OCI-LY1 (cell line): ENCODE measurements at regions not wholly inside any gene's neighbourhood (a gene's known extent, or its start where the extent isn't known, plus 50 kb on each side); places are given as distances from the start of the nearest gene placed in this dataset.

Source experiments
- H2AFZ ChIP-seq: fragments of 200-600 bp; sonication (generic), shearing (Covaris generic); 2 replicates; pipeline ENCODE4 v1.6.0; 2014; ENCODE audit warnings: antibody characterized with exemption, mild to moderate bottlenecking, low read length
- H3F3A ChIP-seq: fragments of 200-600 bp; sonication (generic), shearing (Covaris generic); 2 replicates; pipeline ENCODE4 v1.6.0; 2014; ENCODE audit warnings: mild to moderate bottlenecking, antibody characterized with exemption, low read length, moderate library complexity; ENCODE audit not compliant: insufficient read depth
- H3K27ac ChIP-seq: fragments of 200-600 bp; sonication (generic); 2 replicates; pipeline ENCODE4 v1.5.1; 2014; ENCODE audit warnings: low read length, mixed run types, mild to moderate bottlenecking, low read depth; ENCODE audit not compliant: poor library complexity, severe bottlenecking
- H3K27me3 ChIP-seq: fragments of 200-600 bp; sonication (generic); 2 replicates; pipeline ENCODE4 v1.6.0; 2014; ENCODE audit warnings: antibody characterized with exemption, mild to moderate bottlenecking, low read length, moderate library complexity; ENCODE audit not compliant: insufficient read depth
- H3K36me3 ChIP-seq: fragments of 200-600 bp; sonication (generic); 2 replicates; pipeline ENCODE4 v1.6.1; 2014; ENCODE audit warnings: mild to moderate bottlenecking, antibody characterized with exemption, low read length, moderate library complexity, mixed read lengths; ENCODE audit not compliant: insufficient read depth
- H3K4me1 ChIP-seq: fragments of 200-600 bp; sonication (generic); 2 replicates; pipeline ENCODE4 v1.5.1; 2014; ENCODE audit warnings: mild to moderate bottlenecking, low read length, moderate library complexity; ENCODE audit not compliant: insufficient read depth, severe bottlenecking
- H3K4me2 ChIP-seq: fragments of 200-600 bp; sonication (generic), shearing (Covaris generic); 2 replicates; pipeline ENCODE4 v1.6.1; 2014; ENCODE audit warnings: low read length
- H3K4me3 ChIP-seq: fragments of 200-600 bp; sonication (generic); 2 replicates; pipeline ENCODE4 v1.5.1; 2014; ENCODE audit warnings: low read length, low read depth, mild to moderate bottlenecking, mixed read lengths; ENCODE audit not compliant: poor library complexity, severe bottlenecking
- H3K79me2 ChIP-seq: fragments of 200-600 bp; shearing (Covaris generic); 2 replicates; pipeline ENCODE4 v1.6.1; 2016; ENCODE audit warnings: mixed run types, low read length, mixed read lengths; ENCODE audit not compliant: insufficient read depth
- H3K9ac ChIP-seq: fragments of 200-600 bp; sonication (generic), shearing (Covaris generic); 2 replicates; pipeline ENCODE4 v1.6.1; 2014; ENCODE audit warnings: mild to moderate bottlenecking, low read length, mixed read lengths
- H3K9me2 ChIP-seq: fragments of 200-600 bp; sonication (generic), shearing (Covaris generic); 2 replicates; pipeline ENCODE4 v1.6.1; 2014; ENCODE audit warnings: low read depth, mild to moderate bottlenecking, low read length, mixed read lengths
- H3K9me3 ChIP-seq: fragments of 200-600 bp; shearing (Covaris generic); 2 replicates; pipeline ENCODE4 v1.6.1; 2014; ENCODE audit warnings: low read length, mixed read lengths
- H4K20me1 ChIP-seq: fragments of 200-600 bp; sonication (generic), shearing (Covaris generic); 2 replicates; pipeline ENCODE4 v1.6.0; 2016; ENCODE audit warnings: mild to moderate bottlenecking, low read length; ENCODE audit not compliant: insufficient read depth
- EZH2 ChIP-seq: fragments of 200-600 bp; sonication (generic), shearing (Covaris generic); IDR thresholded peaks from 2 replicates; pipeline ENCODE4 v1.8.0; 2017; ENCODE audit warnings: borderline replicate concordance, mixed run types, mild to moderate bottlenecking, antibody characterized with exemption, low read length, moderate library complexity, mixed read lengths
- TF ChIP-seq, protein P1 (sequence below): fragments of 200-600 bp; sonication (generic), shearing (Covaris generic); IDR thresholded peaks from 2 replicates; pipeline ENCODE4 v1.5.1; 2017; ENCODE audit warnings: mild to moderate bottlenecking, antibody characterized with exemption, low read length, moderate library complexity, mixed read lengths

GRCh38 chr9:23447166-23447565 is 378.9 kb downstream of the ELAVL2 start:
- TF ChIP-seq, protein P1, sequence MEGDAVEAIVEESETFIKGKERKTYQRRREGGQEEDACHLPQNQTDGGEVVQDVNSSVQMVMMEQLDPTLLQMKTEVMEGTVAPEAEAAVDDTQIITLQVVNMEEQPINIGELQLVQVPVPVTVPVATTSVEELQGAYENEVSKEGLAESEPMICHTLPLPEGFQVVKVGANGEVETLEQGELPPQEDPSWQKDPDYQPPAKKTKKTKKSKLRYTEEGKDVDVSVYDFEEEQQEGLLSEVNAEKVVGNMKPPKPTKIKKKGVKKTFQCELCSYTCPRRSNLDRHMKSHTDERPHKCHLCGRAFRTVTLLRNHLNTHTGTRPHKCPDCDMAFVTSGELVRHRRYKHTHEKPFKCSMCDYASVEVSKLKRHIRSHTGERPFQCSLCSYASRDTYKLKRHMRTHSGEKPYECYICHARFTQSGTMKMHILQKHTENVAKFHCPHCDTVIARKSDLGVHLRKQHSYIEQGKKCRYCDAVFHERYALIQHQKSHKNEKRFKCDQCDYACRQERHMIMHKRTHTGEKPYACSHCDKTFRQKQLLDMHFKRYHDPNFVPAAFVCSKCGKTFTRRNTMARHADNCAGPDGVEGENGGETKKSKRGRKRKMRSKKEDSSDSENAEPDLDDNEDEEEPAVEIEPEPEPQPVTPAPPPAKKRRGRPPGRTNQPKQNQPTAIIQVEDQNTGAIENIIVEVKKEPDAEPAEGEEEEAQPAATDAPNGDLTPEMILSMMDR = no peak
- TF ChIP-seq EZH2 = no peak

DNA sequence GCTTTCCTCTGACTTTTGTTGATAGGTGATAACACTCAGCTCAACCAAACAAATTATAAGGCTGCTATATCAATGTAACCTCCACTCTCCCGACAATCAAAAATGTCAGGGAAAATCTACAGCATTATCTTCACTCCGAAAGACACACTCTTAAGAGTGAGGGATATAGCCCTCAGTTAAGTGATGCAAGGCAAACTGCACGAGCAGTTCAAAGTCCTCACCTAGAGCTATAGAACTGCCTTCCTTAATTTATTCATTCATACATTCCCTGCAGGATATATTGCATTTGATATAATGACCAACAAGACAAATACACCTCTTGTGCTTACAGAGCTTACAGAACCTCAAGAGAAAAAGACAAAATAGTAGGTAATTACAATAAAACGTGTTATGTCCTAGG is 378.1 kb downstream of the ELAVL2 start:
- no peak overlapping the region for H3K9ac ChIP-seq
- no peaks in the 10 kb centered on the region for H3K27me3 ChIP-seq
- no peaks in the 10 kb centered on the region for H3K36me3 ChIP-seq
- H4K20me1 ChIP-seq = no peaks in the 10 kb centered on the region
- H3K27ac ChIP-seq = no peak overlapping the region
- no peak overlapping the region for H2AFZ ChIP-seq
- H3K4me2 ChIP-seq = no peak overlapping the region
- no peaks in the 10 kb centered on the region for H3F3A ChIP-seq
- H3K4me1 ChIP-seq = no peaks in the 10 kb centered on the region
- no peaks in the 10 kb centered on the region for H3K79me2 ChIP-seq
- no peak overlapping the region for H3K4me3 ChIP-seq
- no peaks in the 10 kb centered on the region for H3K9me3 ChIP-seq
- no peaks in the 10 kb centered on the region for H3K9me2 ChIP-seq
- TF ChIP-seq, protein P1 = no peak
- TF ChIP-seq EZH2 = no peak

More at GRCh38 chr9:23447166-23447565, 378.9 kb downstream of the ELAVL2 start:
- Histone ChIP-seq H3K4me2 (no peak overlapping the region), H4K20me1 (no peaks in the 10 kb centered on the region), H3K36me3 (no peaks in the 10 kb centered on the region), H2AFZ (no peak overlapping the region), H3K79me2 (no peaks in the 10 kb centered on the region), H3K4me1 (no peaks in the 10 kb centered on the region), H3F3A (no peaks in the 10 kb centered on the region), H3K9ac (no peak overlapping the region), H3K9me2 (no peaks in the 10 kb centered on the region), H3K9me3 (no peaks in the 10 kb centered on the region), H3K4me3 (no peak overlapping the region), H3K27me3 (no peaks in the 10 kb centered on the region), H3K27ac (no peak overlapping the region)

GRCh38 chr9:23451802-23452418 is 374.1 kb downstream of the ELAVL2 start:
- Histone ChIP-seq H3K9me3 (no peaks in the 10 kb centered on the region), H3K4me3 (no peak overlapping the region), H3K27ac (no peak overlapping the region), H3K9me2 (no peaks in the 10 kb centered on the region), H3K36me3 (no peaks in the 10 kb centered on the region), H3K9ac (no peak overlapping the region), H3K4me2 (no peak overlapping the region), H2AFZ (no peak overlapping the region), H3F3A (no peaks in the 10 kb centered on the region), H4K20me1 (no peaks in the 10 kb centered on the region), H3K27me3 (no peaks in the 10 kb centered on the region), H3K79me2 (no peaks in the 10 kb centered on the region), H3K4me1 (no peaks in the 10 kb centered on the region)
- no peak for TF ChIP-seq EZH2
- TF ChIP-seq, protein P1 = no peak
